ENCODE measurements at regions not wholly inside any gene's neighbourhood (a gene's known extent, or its start where the extent isn't known, plus 50 kb on each side); places are given as distances from the start of the nearest gene placed in this dataset.

DNA sequence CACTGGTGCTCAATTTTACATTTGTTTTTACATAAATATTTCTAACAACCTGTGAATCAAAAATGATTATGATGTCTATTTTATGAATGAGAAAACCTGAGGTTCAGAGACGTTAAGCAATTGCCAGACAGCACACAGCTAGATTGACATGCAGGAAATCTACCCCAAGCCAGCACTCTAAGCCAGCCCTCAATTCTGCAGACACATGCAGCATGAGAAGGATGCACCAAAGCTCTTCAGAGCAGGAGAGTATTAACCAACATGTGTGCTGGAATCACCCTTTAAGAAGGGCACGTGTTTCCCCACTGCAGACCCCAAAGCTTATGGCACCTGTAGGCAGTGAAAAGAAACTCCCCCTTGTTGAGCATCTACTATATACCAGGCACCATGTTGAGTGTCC, 126.1 kb upstream of the ARHGEF3 start:
- ATAC-seq (ENCODE audit: low read depth) = no peak
- POLR2A ChIA-PET (ENCODE audit: unreplicated experiment) = no interaction called here
- intact Hi-C loops (cut with micrococcal nuclease) = no loop called here

More for the DNA sequence above, 126.1 kb upstream of the ARHGEF3 start:
- H3K9me1 ChIP-seq (ENCODE audit: insufficient read depth, low read length) = 0 out of 2 replicates have a peak, but pooled peaks cover 8% of the 10 kb centered on the region
- no peak overlapping the region for H2AK9ac ChIP-seq (replicated peaks; ENCODE audit: low read depth, low read length, poor library complexity)
- in situ Hi-C loops (cut with MboI; ENCODE audit: low sequenced_read_pairs) (no loop called here), dilution Hi-C loops (cut with HindIII; ENCODE audit: low sequenced_read_pairs, unreplicated experiment) (no loop called here)
- no peak overlapping the region for H2AFZ ChIP-seq (replicated peaks; ENCODE audit: low read length, poor library complexity)
- no peak overlapping the region for H3K4me2 ChIP-seq (ENCODE audit: low read depth, low read length)
- H4K5ac ChIP-seq (ENCODE audit: low read depth, low read length) = no peak overlapping the region
- H3K36me3 ChIP-seq (ENCODE audit: control insufficient read depth, insufficient read depth, low read length) = no peaks in the 10 kb centered on the region
- no CpG with 5 or more reads among the region's 2 CpGs for WGBS, 2 experiments (ENCODE audit: extremely low coverage in 2 of 2, insufficient read length in 1 of 2)
- no peak overlapping the region for H4K91ac ChIP-seq (ENCODE audit: insufficient read depth, low read depth, low read length)
- H3K9me3 ChIP-seq (ENCODE audit: control insufficient read depth, insufficient read depth, low read length) = no peaks in the 10 kb centered on the region
- H2BK120ac ChIP-seq (ENCODE audit: low read depth, low read length) = no peak overlapping the region
- BruUV-seq (replicated peaks) = no TSS peak
- H3K4ac ChIP-seq (ENCODE audit: low read depth, low read length) = no peak overlapping the region
- no peak overlapping the region for H2BK5ac ChIP-seq (ENCODE audit: low read depth, low read length, poor library complexity, severe bottlenecking)
- no peaks in the 10 kb centered on the region for H3K79me1 ChIP-seq (ENCODE audit: low read depth in 1 of 2, low read length in 2 of 2)
- no peak overlapping the region for H2BK20ac ChIP-seq (ENCODE audit: low read depth, low read length)
- H3K23ac ChIP-seq (ENCODE audit: low read depth, low read length) = no peak overlapping the region
- peaks cover 2% of the 10 kb centered on the region; the same call in 1 of the 2 replicates for H3K4me1 ChIP-seq (ENCODE audit: control insufficient read depth, insufficient read depth, low read length)
- H3K27ac ChIP-seq (ENCODE audit: insufficient read depth, low read length) = no peak overlapping the region
- H3K9ac ChIP-seq (ENCODE audit: low read depth, low read length) = no peak overlapping the region
- H2AK5ac ChIP-seq (ENCODE audit: low read depth, low read length) = no peak overlapping the region
- TF ChIP-seq NFE2L2 (IDR thresholded peaks at IDR 0.05; ENCODE audit: low read depth, low read length) (no peak), MXI1 (IDR thresholded peaks at IDR 0.05; ENCODE audit: borderline replicate concordance, low read depth, low read length) (no peak)
- H3K18ac ChIP-seq (ENCODE audit: low read depth, low read length) = no peak overlapping the region
- no peak overlapping the region for H4K8ac ChIP-seq (ENCODE audit: low read depth in 2 of 2, low read length in 2 of 2)
- H2BK15ac ChIP-seq (ENCODE audit: low read depth, low read length) = no peak overlapping the region
- no peak overlapping the region for H3K14ac ChIP-seq (replicated peaks; ENCODE audit: low read depth, low read length)
- CTCF ChIA-PET = no interaction called here
- H4K20me1 ChIP-seq (ENCODE audit: insufficient read depth, low read length) = no peaks in the 10 kb centered on the region
- no peak for DNase-seq
- no peak overlapping the region for H3K4me3 ChIP-seq (ENCODE audit: insufficient read depth, low read depth, low read length)
- no peaks in the 10 kb centered on the region for H3K27me3 ChIP-seq (ENCODE audit: control insufficient read depth, insufficient read depth, low read length)
- no peak overlapping the region for H3K56ac ChIP-seq (ENCODE audit: extremely low read depth, insufficient read depth, low read length)
